H9 (cell line): ENCODE measurements at regions not wholly inside any gene's neighbourhood (a gene's known extent, or its start where the extent isn't known, plus 50 kb on each side); places are given as distances from the start of the nearest gene placed in this dataset.

Experiments used
- DNase-seq: peaks from one replicate; pipeline ENCODE4 v3.0.0-alpha.2; 2017
- H2AFZ ChIP-seq: one replicate; pipeline ENCODE4 v1.6.1; 2013; ENCODE audit warnings: mild to moderate bottlenecking, low read length, control low read depth, moderate library complexity
- H2AK5ac ChIP-seq: 2 replicates; pipeline ENCODE4 v1.6.1; 2013; ENCODE audit warnings: low read length, control low read depth, mixed read lengths; ENCODE audit not compliant: insufficient read length
- H2BK120ac ChIP-seq: one replicate; pipeline ENCODE4 v1.6.1; 2013; ENCODE audit warnings: low read depth, mild to moderate bottlenecking, low read length, control low read depth, inconsistent platforms; ENCODE audit not compliant: poor library complexity, severe bottlenecking
- H2BK12ac ChIP-seq: 2 replicates; pipeline ENCODE4 v1.6.1; 2013; ENCODE audit warnings: low read length, control low read depth, mixed read lengths, low read depth; ENCODE audit not compliant: insufficient read length
- H2BK15ac ChIP-seq: 2 replicates; pipeline ENCODE4 v1.6.1; 2013; ENCODE audit warnings: low read depth, low read length, control low read depth
- H2BK20ac ChIP-seq: one replicate; pipeline ENCODE4 v1.6.1; 2013; ENCODE audit warnings: low read depth, mild to moderate bottlenecking, low read length, control low read depth, inconsistent platforms; ENCODE audit not compliant: poor library complexity, severe bottlenecking
- H2BK5ac ChIP-seq: 2 replicates; pipeline ENCODE4 v1.6.1; 2013; ENCODE audit warnings: low read length, control low read depth, mixed read lengths; ENCODE audit not compliant: insufficient read length
- H3K14ac ChIP-seq: 2 replicates; pipeline ENCODE4 v1.6.1; 2013; ENCODE audit warnings: low read length, control low read depth; ENCODE audit not compliant: insufficient read depth
- H3K18ac ChIP-seq: 2 replicates; pipeline ENCODE4 v1.6.1; 2013; ENCODE audit warnings: low read depth, mild to moderate bottlenecking, mixed read lengths, low read length, control low read depth; ENCODE audit not compliant: insufficient read length
- H3K23ac ChIP-seq: 2 replicates; pipeline ENCODE4 v1.6.1; 2013; ENCODE audit warnings: low read length, control low read depth, mixed read lengths, low read depth; ENCODE audit not compliant: insufficient read length
- H3K23me2 ChIP-seq: 2 replicates; pipeline ENCODE4 v1.6.1; 2013; ENCODE audit warnings: low read depth, mild to moderate bottlenecking, mixed read lengths, low read length, control low read depth; ENCODE audit not compliant: insufficient read length, poor library complexity, severe bottlenecking
- H3K27ac ChIP-seq: 2 replicates; pipeline ENCODE4 v1.5.1; 2013; ENCODE audit warnings: low read length, control low read depth, mixed read lengths, low read depth; ENCODE audit not compliant: insufficient read length
- H3K27me3 ChIP-seq: 2 replicates; pipeline ENCODE4 v1.6.1; 2013; ENCODE audit warnings: low read length, control low read depth, inconsistent platforms; ENCODE audit not compliant: insufficient read depth
- H3K4ac ChIP-seq: 2 replicates; pipeline ENCODE4 v1.6.1; 2013; ENCODE audit warnings: low read depth, mild to moderate bottlenecking, control low read depth, inconsistent platforms, low read length, moderate library complexity
- H3K4me1 ChIP-seq: 2 replicates; pipeline ENCODE4 v1.6.1; 2013; ENCODE audit warnings: low read length, control low read depth, inconsistent platforms; ENCODE audit not compliant: insufficient read depth
- H3K4me2 ChIP-seq: 2 replicates; pipeline ENCODE4 v1.6.1; 2013; ENCODE audit warnings: low read length, control low read depth, mixed read lengths; ENCODE audit not compliant: insufficient read length, insufficient read depth
- H3K56ac ChIP-seq: 2 replicates; pipeline ENCODE4 v1.6.1; 2013; ENCODE audit warnings: low read depth, mild to moderate bottlenecking, mixed read lengths, low read length, control low read depth; ENCODE audit not compliant: insufficient read length
- H3K79me1 ChIP-seq: 2 replicates; pipeline ENCODE4 v1.6.1; 2013; ENCODE audit warnings: low read depth, mild to moderate bottlenecking, moderate library complexity, low read length, control low read depth, inconsistent platforms; ENCODE audit not compliant: insufficient read depth, poor library complexity, severe bottlenecking
- H3K79me2 ChIP-seq: 2 replicates; pipeline ENCODE4 v1.6.1; 2013; ENCODE audit warnings: low read length, control low read depth, inconsistent platforms; ENCODE audit not compliant: insufficient read depth
- H3K9ac ChIP-seq: 2 replicates; pipeline ENCODE4 v1.6.1; 2013; ENCODE audit warnings: low read length, control low read depth, mixed read lengths; ENCODE audit not compliant: insufficient read length; ENCODE audit errors: extremely low read depth
- H3K9me3 ChIP-seq: one replicate; pipeline ENCODE4 v1.6.1; 2013; ENCODE audit warnings: low read depth, low read length, inconsistent platforms; ENCODE audit not compliant: control insufficient read depth
- H3T11ph ChIP-seq: one replicate; pipeline ENCODE4 v1.6.1; 2013; ENCODE audit warnings: mild to moderate bottlenecking, low read length, control low read depth, inconsistent platforms
- H4K20me1 ChIP-seq: one replicate; pipeline ENCODE4 v1.6.1; 2013; ENCODE audit not compliant: control insufficient read depth, insufficient read length, insufficient read depth
- H4K5ac ChIP-seq: 2 replicates; pipeline ENCODE4 v1.6.1; 2013; ENCODE audit warnings: low read depth, mild to moderate bottlenecking, mixed read lengths, low read length, control low read depth; ENCODE audit not compliant: insufficient read length
- H4K8ac ChIP-seq: replicated peaks from 2 replicates; pipeline ENCODE4 v1.6.1; 2013; ENCODE audit warnings: low read length, control low read depth, mixed read lengths, low read depth; ENCODE audit not compliant: insufficient read length
- H4K91ac ChIP-seq: 2 replicates; pipeline ENCODE4 v1.6.1; 2013; ENCODE audit warnings: low read depth, mild to moderate bottlenecking, moderate library complexity, mixed read lengths, low read length, control low read depth; ENCODE audit not compliant: insufficient read length
- H3K27ac Mint-ChIP-seq, 3 experiments: 2 replicates in 2 of 3; 3 replicates in 1 of 3; pipeline ENCODE4 v1.8.0; 2020 to 2021; ENCODE audit warnings: mixed read lengths in 3 of 3, mild to moderate bottlenecking in 1 of 3, moderate library complexity in 1 of 3
- H3K27me3 Mint-ChIP-seq: 2 replicates; pipeline ENCODE4 v1.8.0; 2021; ENCODE audit warnings: low read depth, mild to moderate bottlenecking, moderate library complexity, mixed read lengths
- H3K36me3 Mint-ChIP-seq, 3 experiments: 2 replicates in 2 of 3; 3 replicates in 1 of 3; pipeline ENCODE4 v1.8.0; 2020 to 2021; ENCODE audit warnings: low read depth in 3 of 3, mixed read lengths in 3 of 3; ENCODE audit not compliant: insufficient read depth in 1 of 3
- H3K4me1 Mint-ChIP-seq, 2 experiments: 2 replicates each; pipeline ENCODE4 v1.8.0; 2020; ENCODE audit warnings: mixed read lengths in 2 of 2
- H3K4me3 Mint-ChIP-seq, 2 experiments: 2 replicates in 1 of 2; 3 replicates in 1 of 2; pipeline ENCODE4 v1.8.0; 2020 to 2021; ENCODE audit warnings: mild to moderate bottlenecking in 2 of 2, mixed read lengths in 2 of 2, moderate library complexity in 1 of 2
- H3K9me3 Mint-ChIP-seq, 2 experiments: 2 replicates in 1 of 2; 3 replicates in 1 of 2; pipeline ENCODE4 v1.8.0; 2020; ENCODE audit warnings: mild to moderate bottlenecking in 2 of 2, mixed read lengths in 2 of 2, moderate library complexity in 1 of 2
- CTCF ChIP-seq: fragments of 200-600 bp; sonication (generic); conservative IDR thresholded peaks from 3 replicates; pipeline ENCODE4 v1.8.0; 2021; ENCODE audit warnings: antibody characterized with exemption, mild to moderate bottlenecking
- WGBS: extraction: QIAGEN DNeasy Blood & Tissue Kit; methylation state at CpG from one replicate; pipeline ENCODE4 v1.1.7; 2013; ENCODE audit warnings: missing lambda C conversion rate, low lambda C conversion rate, mixed read lengths; ENCODE audit not compliant: insufficient read length; ENCODE audit errors: extremely low coverage; 5-methylcytosine and 5-hydroxymethylcytosine counted together

- Mint-ChIP-seq H3K4me1 (peaks cover 12 to 16% of the 10 kb centered on the region in 2 experiments), H3K36me3 (no peaks in the 10 kb centered on the region), H3K9me3 (peaks cover 22 to 25% of the 10 kb centered on the region in 2 experiments; a peak in 4 of 5 replicates), H3K27ac (no peak overlapping the region), H3K27me3 (no peaks in the 10 kb centered on the region), H3K4me3 (no peak overlapping the region)
- no peak overlapping the region for H2AFZ ChIP-seq
- H3K27me3 ChIP-seq = no peaks in the 10 kb centered on the region
- H3K9me3 ChIP-seq = no peaks in the 10 kb centered on the region
- no peak overlapping the region for H4K91ac ChIP-seq
- no peak overlapping the region for H4K8ac ChIP-seq
- WGBS = no CpG with 5 or more reads among the region's 3 CpGs
- no peaks in the 10 kb centered on the region for H3K79me2 ChIP-seq
- H3K14ac ChIP-seq = no peak overlapping the region
- H2BK12ac ChIP-seq = no peak overlapping the region
- no peaks in the 10 kb centered on the region for H4K20me1 ChIP-seq
- no peak overlapping the region for H3K27ac ChIP-seq
- H3T11ph ChIP-seq = no peak overlapping the region
- H2BK120ac ChIP-seq = no peak overlapping the region
- no peak overlapping the region for H3K23ac ChIP-seq
- no peak overlapping the region for H3K18ac ChIP-seq
- TF ChIP-seq CTCF = no peak
- H2AK5ac ChIP-seq = no peak overlapping the region
- H2BK15ac ChIP-seq = no peak overlapping the region
- H2BK5ac ChIP-seq = no peak overlapping the region
- no peak for DNase-seq
- no peak overlapping the region for H4K5ac ChIP-seq
- no peak overlapping the region for H3K4me2 ChIP-seq
- H3K4ac ChIP-seq = no peak overlapping the region
- no peaks in the 10 kb centered on the region for H3K79me1 ChIP-seq
- H3K4me1 ChIP-seq = no peaks in the 10 kb centered on the region; the same call in 1 of the 2 replicates
- H3K9ac ChIP-seq = no peak overlapping the region
- no peak overlapping the region for H3K56ac ChIP-seq
- no peak overlapping the region for H2BK20ac ChIP-seq
- H3K23me2 ChIP-seq = no peaks in the 10 kb centered on the region
Observed at GRCh38 chrX:10726647-10727046, 106.3 kb upstream of the MID1 start.
